ENCODE measurements at regions not wholly inside any gene's neighbourhood (a gene's known extent, or its start where the extent isn't known, plus 50 kb on each side); places are given as distances from the start of the nearest gene placed in this dataset.

DNA sequence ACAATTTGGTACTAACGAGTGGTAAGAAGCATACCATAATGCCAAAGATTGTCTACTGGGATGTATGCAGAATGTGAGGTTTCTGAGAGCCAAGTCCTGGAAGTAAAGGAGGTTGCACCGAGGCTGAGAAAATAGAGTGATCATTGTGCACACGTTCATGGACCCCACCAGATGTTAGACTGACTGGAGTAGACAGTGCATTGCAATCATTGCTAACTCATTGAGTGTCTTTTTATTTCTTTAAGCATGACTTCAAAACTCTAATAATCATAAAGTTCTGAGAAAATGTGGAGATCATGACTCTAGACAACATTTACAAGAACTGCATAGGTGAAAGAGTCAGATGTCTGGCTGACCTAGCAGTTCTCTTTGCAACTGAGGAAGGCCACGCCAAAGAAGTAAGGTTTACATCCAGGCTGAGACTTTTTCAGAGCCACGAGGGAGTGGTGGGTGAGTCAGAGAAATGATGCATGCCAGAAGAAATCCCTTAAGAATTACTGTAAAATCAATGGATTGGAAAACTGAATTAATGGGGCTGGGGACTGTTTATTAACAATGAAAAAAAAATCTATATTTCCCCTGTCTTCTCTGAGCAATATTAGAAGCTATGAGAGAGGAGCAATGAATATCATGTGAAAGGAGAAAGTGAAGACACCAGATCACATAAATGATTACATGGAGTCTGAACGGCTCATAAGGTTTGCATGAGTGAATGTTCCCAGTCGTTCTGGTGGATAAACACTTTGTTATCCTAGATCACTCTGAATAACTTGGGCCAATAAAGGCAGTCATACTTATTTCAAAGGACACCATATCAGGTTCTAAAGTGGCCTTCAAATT is 76.0 kb upstream of the SLC25A26 start:
- H3K9me3 ChIP-seq: no peaks in the 10 kb centered on the region
- no peak for ATAC-seq
- H3K4me3 ChIP-seq: no peak overlapping the region
- WGBS, 2 donors (ENCODE audit: low coverage in 1 of 2): 66 to 69% methylated on average over 6 to 7 of the region's 7 CpGs
- H3K4me1 ChIP-seq: no peaks in the 10 kb centered on the region
- H3K27me3 ChIP-seq: no peaks in the 10 kb centered on the region
- TF ChIP-seq CTCF (IDR thresholded peaks at IDR 0.05): no peak
- TF ChIP-seq EP300 (IDR thresholded peaks at IDR 0.05): no peak
- no peak for TF ChIP-seq POLR2AphosphoS5 (IDR thresholded peaks at IDR 0.05)
- TF ChIP-seq POLR2A (IDR thresholded peaks at IDR 0.05): no peak
- H3K36me3 ChIP-seq: no peaks in the 10 kb centered on the region
- H3K27ac ChIP-seq: no peak overlapping the region

DNA sequence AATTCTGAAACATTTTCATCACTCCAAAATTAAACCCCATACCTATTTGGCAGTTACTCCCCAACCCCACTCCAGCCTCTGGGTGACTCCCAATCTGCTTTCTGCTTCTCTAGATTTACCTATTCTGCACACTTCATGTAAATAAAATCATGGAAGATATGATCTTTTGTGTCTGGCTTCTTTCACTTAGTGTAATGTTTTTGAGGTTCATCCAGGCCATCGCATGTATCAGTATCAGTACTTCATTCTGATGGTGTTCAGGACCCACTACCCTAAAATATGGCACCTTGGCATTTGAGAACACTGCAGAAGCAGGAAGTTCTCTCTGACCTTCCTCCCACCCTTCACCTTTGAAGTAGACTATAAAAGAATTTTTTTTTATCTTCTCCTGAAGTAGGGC is 78.7 kb upstream of the SLC25A26 start:
- no peak overlapping the region for H3K4me3 ChIP-seq
- ATAC-seq: no peak
- 89% methylated on average over 1 of the region's 1 CpG; no CpG with 5 or more reads in 1 of the 2 donors for WGBS, 2 donors (ENCODE audit: low coverage in 1 of 2)
- no peak overlapping the region for H3K27ac ChIP-seq
- H3K36me3 ChIP-seq: no peaks in the 10 kb centered on the region
- H3K9me3 ChIP-seq: no peaks in the 10 kb centered on the region
- TF ChIP-seq CTCF (IDR thresholded peaks at IDR 0.05) (no peak), EP300 (IDR thresholded peaks at IDR 0.05) (no peak), POLR2A (IDR thresholded peaks at IDR 0.05) (no peak)
- H3K4me1 ChIP-seq: peaks cover 0 to 3% (median 0%) of the 10 kb centered on the region in 3 donors
- H3K27me3 ChIP-seq: no peaks in the 10 kb centered on the region

DNA sequence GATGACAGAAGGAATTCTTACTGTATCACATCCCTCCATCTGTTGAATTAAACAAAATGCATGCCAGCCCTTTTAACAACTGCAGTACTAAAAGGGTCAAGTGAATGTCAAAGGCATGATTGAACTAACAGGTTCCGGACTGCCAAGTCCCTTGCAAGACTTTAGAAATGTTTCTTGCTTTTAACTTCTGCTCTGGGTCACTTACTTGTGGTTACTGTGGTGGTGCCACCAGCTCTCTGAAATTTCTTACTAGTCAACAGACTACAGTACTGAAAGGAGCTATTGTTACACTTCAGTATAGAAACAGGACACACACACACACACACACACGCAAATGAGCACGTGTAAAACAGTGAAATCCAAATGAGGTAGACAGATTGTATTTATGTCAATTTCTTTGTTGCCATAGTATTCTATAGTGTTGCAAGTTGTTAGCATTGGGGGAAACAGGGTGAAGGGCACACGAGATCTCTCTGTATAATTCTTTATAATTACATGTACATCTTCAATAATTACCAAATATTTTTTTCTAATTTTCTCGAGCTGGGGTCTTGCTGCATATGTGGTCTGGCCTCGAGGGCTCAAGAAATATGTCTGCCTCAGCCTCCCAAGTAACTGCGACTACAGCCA is 79.9 kb upstream of the SLC25A26 start:
- Histone ChIP-seq H3K27ac (no peak overlapping the region), H3K36me3 (no peaks in the 10 kb centered on the region), H3K4me3 (no peak overlapping the region), H3K27me3 (no peaks in the 10 kb centered on the region), H3K9me3 (no peaks in the 10 kb centered on the region), H3K4me1 (peaks cover 0 to 3% (median 0%) of the 10 kb centered on the region in 3 donors)
- ATAC-seq: no peak
- WGBS, 2 donors (ENCODE audit: low coverage in 1 of 2): 78 to 79% methylated on average over 6 to 7 of the region's 7 CpGs
- TF ChIP-seq POLR2AphosphoS5 (IDR thresholded peaks at IDR 0.05) (no peak), EP300 (IDR thresholded peaks at IDR 0.05) (no peak), POLR2A (IDR thresholded peaks at IDR 0.05) (no peak), CTCF (IDR thresholded peaks at IDR 0.05) (no peak)

- H3K4me3 ChIP-seq: no peak overlapping the region
- H3K9me3 ChIP-seq: no peaks in the 10 kb centered on the region
- 87 to 90% methylated on average over 2 of the region's 2 CpGs for WGBS, 2 donors (ENCODE audit: low coverage in 1 of 2)
- H3K4me1 ChIP-seq: peaks cover 0 to 3% (median 0%) of the 10 kb centered on the region in 3 donors
- H3K27me3 ChIP-seq: no peaks in the 10 kb centered on the region
- H3K27ac ChIP-seq: no peak overlapping the region
- no peak for TF ChIP-seq EP300 (IDR thresholded peaks at IDR 0.05)
- TF ChIP-seq POLR2A (IDR thresholded peaks at IDR 0.05): no peak
- TF ChIP-seq POLR2AphosphoS5 (IDR thresholded peaks at IDR 0.05): no peak
- no peak for TF ChIP-seq CTCF (IDR thresholded peaks at IDR 0.05)
- no peaks in the 10 kb centered on the region for H3K36me3 ChIP-seq
- ATAC-seq: no peak
Measured at GRCh38 chr3:66140106-66140505, 80.7 kb upstream of the SLC25A26 start.

- TF ChIP-seq POLR2A (IDR thresholded peaks at IDR 0.05) (no peak), CTCF (IDR thresholded peaks at IDR 0.05) (no peak), POLR2AphosphoS5 (IDR thresholded peaks at IDR 0.05) (no peak), EP300 (IDR thresholded peaks at IDR 0.05) (no peak)
- Histone ChIP-seq H3K27ac (no peak overlapping the region), H3K4me1 (peaks cover 0 to 3% (median 0%) of the 10 kb centered on the region in 3 donors), H3K36me3 (no peaks in the 10 kb centered on the region), H3K27me3 (no peaks in the 10 kb centered on the region), H3K4me3 (no peak overlapping the region), H3K9me3 (no peaks in the 10 kb centered on the region)
- WGBS, 2 donors (ENCODE audit: low coverage in 1 of 2): 43 to 69% methylated on average over 4 to 5 of the region's 5 CpGs
- no peak for ATAC-seq
Measured at GRCh38 chr3:66139415-66139814, 81.4 kb upstream of the SLC25A26 start.
